Left ventricle myocardium inferior (tissue), 1 donor: ENCODE measurements at regions not wholly inside any gene's neighbourhood (a gene's known extent, or its start where the extent isn't known, plus 50 kb on each side); places are given as distances from the start of the nearest gene placed in this dataset.

ENCODE experiments used
- DNase-seq: peaks from one replicate; pipeline ENCODE4 v3.0.0-alpha.2; 2020
- H3K27ac ChIP-seq: fragments of 200-600 bp; replicated peaks from 2 replicates; pipeline ENCODE4 v1.8.0; 2021
- H3K27me3 ChIP-seq: fragments of 200-600 bp; 2 replicates; pipeline ENCODE4 v1.8.0; 2021; ENCODE audit warnings: low read depth
- H3K36me3 ChIP-seq: fragments of 200-600 bp; 2 replicates; pipeline ENCODE4 v1.8.0; 2021
- H3K4me1 ChIP-seq: fragments of 200-600 bp; 2 replicates; pipeline ENCODE4 v1.8.0; 2021
- H3K4me3 ChIP-seq: fragments of 200-600 bp; 2 replicates; pipeline ENCODE4 v1.8.0; 2021; ENCODE audit warnings: mild to moderate bottlenecking, moderate library complexity
- H3K9me3 ChIP-seq: fragments of 200-600 bp; replicated peaks from 2 replicates; pipeline ENCODE4 v1.8.0; 2021
- CTCF ChIP-seq: fragments of 200-600 bp; IDR thresholded peaks from 2 replicates; pipeline ENCODE4 v1.8.0; 2021; ENCODE audit warnings: antibody characterized with exemption, mild to moderate bottlenecking, borderline replicate concordance
- intact Hi-C: fragments of 100-400 bp; cut with micrococcal nuclease; formaldehyde crosslinking; loops from one replicate; pipeline ENCODE4 v1.11.0; 2022
- donor health status: DM: no; HTN: yes; CAD: no; lungs with severe emphysema.

- H3K9me3 ChIP-seq: no peaks in the 10 kb centered on the region
- DNase-seq: no peak
- H3K36me3 ChIP-seq: no peaks in the 10 kb centered on the region
- peaks cover 55% of the 10 kb centered on the region for H3K27me3 ChIP-seq
- H3K27ac ChIP-seq: no peak overlapping the region
- H3K4me1 ChIP-seq: no peaks in the 10 kb centered on the region
- TF ChIP-seq CTCF: no peak
- H3K4me3 ChIP-seq: no peak overlapping the region
- intact Hi-C loops: no loop called here
Measured at GRCh38 chr16:17942067-17942466, 394.5 kb downstream of the NPIPA8 start.

- Histone ChIP-seq H3K4me1 (no peaks in the 10 kb centered on the region), H3K27me3 (peaks cover 42% of the 10 kb centered on the region), H3K36me3 (no peaks in the 10 kb centered on the region), H3K4me3 (no peak overlapping the region), H3K27ac (no peak overlapping the region), H3K9me3 (no peaks in the 10 kb centered on the region)
- intact Hi-C loops: no loop called here
- no peak for TF ChIP-seq CTCF
- DNase-seq: no peak
Measured at GRCh38 chr16:17940584-17941364, 395.8 kb downstream of the NPIPA8 start.

GRCh38 chr16:17939723-17940122, 396.8 kb downstream of the NPIPA8 start:
- peaks cover 32% of the 10 kb centered on the region for H3K27me3 ChIP-seq
- no peaks in the 10 kb centered on the region for H3K9me3 ChIP-seq
- H3K27ac ChIP-seq: no peak overlapping the region
- intact Hi-C loops: no loop called here
- no peaks in the 10 kb centered on the region for H3K36me3 ChIP-seq
- H3K4me1 ChIP-seq: no peaks in the 10 kb centered on the region
- no peak for DNase-seq
- H3K4me3 ChIP-seq: no peak overlapping the region
- no peak for TF ChIP-seq CTCF

- Histone ChIP-seq H3K4me1 (no peaks in the 10 kb centered on the region), H3K27me3 (peaks cover 26% of the 10 kb centered on the region), H3K4me3 (no peak overlapping the region), H3K27ac (no peak overlapping the region), H3K36me3 (no peaks in the 10 kb centered on the region), H3K9me3 (no peaks in the 10 kb centered on the region)
- intact Hi-C loops: no loop called here
- no peak for DNase-seq
- no peak for TF ChIP-seq CTCF
Measured at GRCh38 chr16:17939122-17939536, 397.4 kb downstream of the NPIPA8 start.

- H3K36me3 ChIP-seq: no peaks in the 10 kb centered on the region
- peaks cover 21% of the 10 kb centered on the region for H3K27me3 ChIP-seq
- no peak for DNase-seq
- intact Hi-C loops: no loop called here
- TF ChIP-seq CTCF: no peak
- H3K27ac ChIP-seq: no peak overlapping the region
- H3K4me1 ChIP-seq: no peaks in the 10 kb centered on the region
- no peaks in the 10 kb centered on the region for H3K9me3 ChIP-seq
- H3K4me3 ChIP-seq: no peak overlapping the region
Measured at GRCh38 chr16:17938546-17938945, 398.0 kb downstream of the NPIPA8 start.
